ENCODE measurements at regions not wholly inside any gene's neighbourhood (a gene's known extent, or its start where the extent isn't known, plus 50 kb on each side); places are given as distances from the start of the nearest gene placed in this dataset.

- FAIRE-seq (no peak), DNase-seq (no peak), ATAC-seq (no peak)
- no peak overlapping the region for H3K4me3 ChIP-seq
- H3K36me3 ChIP-seq: no peaks in the 10 kb centered on the region
- no peaks in the 10 kb centered on the region for H3K4me1 ChIP-seq
- TF ChIP-seq CTCF (IDR thresholded peaks at IDR 0.05): no peak
- H3K9me3 ChIP-seq: no peaks in the 10 kb centered on the region
- H3K27ac ChIP-seq: no peak overlapping the region
- no peaks in the 10 kb centered on the region for H3K27me3 ChIP-seq
- intact Hi-C loops (cut with DNase I): no loop called here
- WGBS, 2 donors: 89 to 92% methylated on average over 10 of the region's 10 CpGs
Measured at GRCh38 chr21:35489389-35489980, 440.4 kb upstream of the RUNX1 start.

GRCh38 chr21:35488946-35489345 is 439.8 kb upstream of the RUNX1 start:
- intact Hi-C loops (cut with DNase I): no loop called here
- H3K4me1 ChIP-seq: no peaks in the 10 kb centered on the region
- no peaks in the 10 kb centered on the region for H3K27me3 ChIP-seq
- H3K27ac ChIP-seq: no peak overlapping the region
- no peak overlapping the region for H3K4me3 ChIP-seq
- no peaks in the 10 kb centered on the region for H3K9me3 ChIP-seq
- FAIRE-seq (no peak), ATAC-seq (no peak), DNase-seq (no peak)
- TF ChIP-seq CTCF (IDR thresholded peaks at IDR 0.05): no peak
- no peaks in the 10 kb centered on the region for H3K36me3 ChIP-seq

- no peak for ATAC-seq
- H3K4me3 ChIP-seq: no peak overlapping the region
- no peak overlapping the region for H3K27ac ChIP-seq
- H3K9me3 ChIP-seq: no peaks in the 10 kb centered on the region
- no peak for FAIRE-seq
- no peaks in the 10 kb centered on the region for H3K36me3 ChIP-seq
- H3K27me3 ChIP-seq: no peaks in the 10 kb centered on the region
- no peaks in the 10 kb centered on the region for H3K4me1 ChIP-seq
- no peak for DNase-seq
- intact Hi-C loops (cut with DNase I): no loop called here
- 77 to 78% methylated on average over 2 of the region's 2 CpGs for WGBS, 2 donors
- TF ChIP-seq CTCF (IDR thresholded peaks at IDR 0.05): no peak
Measured at GRCh38 chr21:35485364-35485763, 436.3 kb upstream of the RUNX1 start.

- no peak overlapping the region for H3K4me3 ChIP-seq
- H3K27me3 ChIP-seq: no peaks in the 10 kb centered on the region
- TF ChIP-seq CTCF (IDR thresholded peaks at IDR 0.05): no peak
- FAIRE-seq (no peak), DNase-seq (no peak), ATAC-seq (no peak)
- WGBS, 2 donors: 71 to 86% methylated on average over 2 of the region's 2 CpGs
- H3K4me1 ChIP-seq: no peaks in the 10 kb centered on the region
- no peaks in the 10 kb centered on the region for H3K36me3 ChIP-seq
- H3K27ac ChIP-seq: no peak overlapping the region
- H3K9me3 ChIP-seq: no peaks in the 10 kb centered on the region
- intact Hi-C loops (cut with DNase I): no loop called here
Measured at GRCh38 chr21:35484851-35485250, 435.7 kb upstream of the RUNX1 start.

GRCh38 chr21:35484032-35484431 is 434.9 kb upstream of the RUNX1 start:
- Histone ChIP-seq H3K27me3 (no peaks in the 10 kb centered on the region), H3K36me3 (no peaks in the 10 kb centered on the region), H3K9me3 (no peaks in the 10 kb centered on the region), H3K4me3 (no peak overlapping the region), H3K4me1 (no peaks in the 10 kb centered on the region), H3K27ac (no peak overlapping the region)
- TF ChIP-seq CTCF (IDR thresholded peaks at IDR 0.05): no peak
- WGBS, 2 donors: 97 to 99% methylated on average over 2 of the region's 2 CpGs
- DNase-seq (no peak), ATAC-seq (no peak), FAIRE-seq (no peak)
- intact Hi-C loops (cut with DNase I): no loop called here

Data from pancreas (tissue), 10 donors.